Tibial nerve (tissue), 4 donors: ENCODE measurements at regions not wholly inside any gene's neighbourhood (a gene's known extent, or its start where the extent isn't known, plus 50 kb on each side); places are given as distances from the start of the nearest gene placed in this dataset.

Source experiments
- CTCF ChIP-seq, 5 experiments: fragments of 200-600 bp in 3 of 5; fragments of 450-650 bp in 2 of 5; sonication (generic) in 3 of 5; IDR thresholded peaks; one replicate each; pipeline ENCODE4 v1.5.1; 2016 to 2019; ENCODE audit warnings: antibody characterized with exemption in 5 of 5, mild to moderate bottlenecking in 3 of 5, moderate library complexity in 2 of 5
- EP300 ChIP-seq, 2 donors: sonication (generic); formaldehyde crosslinking; IDR thresholded peaks; one replicate each; pipeline ENCODE4 v1.6.1; 2017; ENCODE audit warnings: antibody characterized with exemption in 2 of 2, mild to moderate bottlenecking in 1 of 2
- POLR2A ChIP-seq, 2 donors: fragments of 450-650 bp; IDR thresholded peaks; one replicate each; pipeline ENCODE4 v1.6.1; 2017; ENCODE audit warnings: antibody characterized with exemption in 2 of 2, mild to moderate bottlenecking in 2 of 2, moderate library complexity in 2 of 2

DNA sequence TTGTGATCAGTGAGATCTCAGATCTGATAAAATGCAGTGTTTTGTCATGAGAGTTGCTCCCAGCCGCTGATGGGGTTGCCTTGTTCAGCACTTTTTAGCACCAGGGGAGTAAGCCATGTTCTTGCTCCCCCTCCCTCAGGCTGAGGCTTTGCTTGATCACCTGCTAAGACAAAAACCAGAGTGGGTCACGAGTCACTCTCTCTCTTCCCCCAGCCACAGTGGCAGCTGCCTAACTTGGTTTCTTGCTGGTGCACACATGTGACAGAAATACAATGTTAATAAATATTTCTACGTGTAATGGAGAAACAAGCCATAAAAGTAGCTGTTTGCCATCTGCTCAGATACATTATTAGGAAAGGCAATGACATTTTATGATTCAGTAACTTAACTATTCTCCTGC lies 212.4 kb upstream of the DMRT1 start:
- TF ChIP-seq CTCF (IDR thresholded peaks at IDR 0.05) (no peak), POLR2A (IDR thresholded peaks at IDR 0.05) (no peak), EP300 (IDR thresholded peaks at IDR 0.05) (no peak)
